Keratinocyte (primary cell): ENCODE measurements at regions not wholly inside any gene's neighbourhood (a gene's known extent, or its start where the extent isn't known, plus 50 kb on each side); places are given as distances from the start of the nearest gene placed in this dataset.

Experiments
- DNase-seq: peaks from one replicate; pipeline ENCODE4 v3.0.0-alpha.2; 2011; ENCODE audit warnings: low read depth, missing footprints, low spot score
- FAIRE-seq: peaks from 2 replicates; lab custom pipeline; 2011; peaks lifted over from hg19 to GRCh38; lab: Jason Lieb, UNC
- H2AFZ ChIP-seq: 2 replicates; pipeline ENCODE4 v1.6.0; 2012; ENCODE audit warnings: low read length, control low read depth, inconsistent platforms; ENCODE audit not compliant: control insufficient read depth
- H3K27ac ChIP-seq: 2 replicates; pipeline ENCODE4 v1.5.1; 2011; ENCODE audit warnings: low read length; ENCODE audit not compliant: control insufficient read depth, insufficient read depth
- H3K27me3 ChIP-seq: 3 replicates; pipeline ENCODE4 v1.6.0; 2011; ENCODE audit warnings: low read length; ENCODE audit not compliant: control insufficient read depth, insufficient read depth; ENCODE audit errors: extremely low read depth
- H3K36me3 ChIP-seq, 2 experiments: 2 replicates in 1 of 2; 3 replicates in 1 of 2; pipeline ENCODE4 v1.5.1; 2011; ENCODE audit warnings: low read length in 2 of 2, mild to moderate bottlenecking in 1 of 2; ENCODE audit not compliant: control insufficient read depth in 2 of 2, insufficient read depth in 2 of 2; ENCODE audit errors: extremely low read depth in 1 of 2
- H3K4me1 ChIP-seq: 3 replicates; pipeline ENCODE4 v1.5.1; 2011; ENCODE audit warnings: low read length; ENCODE audit not compliant: control insufficient read depth, insufficient read depth; ENCODE audit errors: extremely low read depth
- H3K4me2 ChIP-seq: 3 replicates; pipeline ENCODE4 v1.6.0; 2011; ENCODE audit warnings: low read depth, low read length; ENCODE audit not compliant: control insufficient read depth, insufficient read depth; ENCODE audit errors: extremely low read depth
- H3K4me3 ChIP-seq, 3 experiments: fragments of 200-600 bp in 1 of 3; sonication (generic) in 1 of 3; 2 replicates in 2 of 3; 3 replicates in 1 of 3; pipeline ENCODE4 v1.5.1; 2011 to 2016; ENCODE audit warnings: low read length in 3 of 3, mild to moderate bottlenecking in 3 of 3, control low read depth in 2 of 3, inconsistent platforms in 1 of 3, low read depth in 1 of 3, mixed read lengths in 1 of 3, mixed run types in 1 of 3, moderate library complexity in 1 of 3; ENCODE audit not compliant: control insufficient read depth in 2 of 3, insufficient read depth in 2 of 3; ENCODE audit errors: extremely low read depth in 1 of 3
- H3K79me2 ChIP-seq: 2 replicates; pipeline ENCODE4 v1.6.0; 2012; ENCODE audit warnings: low read length; ENCODE audit not compliant: control insufficient read depth, insufficient read depth
- H3K9ac ChIP-seq: 3 replicates; pipeline ENCODE4 v1.6.0; 2011; ENCODE audit warnings: low read length; ENCODE audit not compliant: control insufficient read depth, insufficient read depth; ENCODE audit errors: extremely low read depth
- H3K9me1 ChIP-seq: 3 replicates; pipeline ENCODE4 v1.6.0; 2011; ENCODE audit warnings: low read length; ENCODE audit not compliant: control insufficient read depth, insufficient read depth; ENCODE audit errors: extremely low read depth
- H3K9me3 ChIP-seq: 2 replicates; pipeline ENCODE4 v1.5.1; 2012; ENCODE audit warnings: low read depth, low read length; ENCODE audit not compliant: control insufficient read depth
- H4K20me1 ChIP-seq: 3 replicates; pipeline ENCODE4 v1.6.0; 2011; ENCODE audit warnings: low read length; ENCODE audit not compliant: control insufficient read depth, insufficient read depth; ENCODE audit errors: extremely low read depth
- CTCF ChIP-seq, 3 experiments: IDR thresholded peaks in 1 of 3; conservative IDR thresholded peaks in 1 of 3; optimal IDR thresholded peaks in 1 of 3; 2 replicates in 2 of 3; 3 replicates in 1 of 3; pipeline versions ENCODE3 to v1.5.1; 2011; ENCODE audit warnings: low read length in 3 of 3, mild to moderate bottlenecking in 3 of 3, moderate library complexity in 2 of 3, control low read depth in 1 of 3, inconsistent platforms in 1 of 3; ENCODE audit not compliant: insufficient read depth in 2 of 3; ENCODE audit errors: extremely low read depth in 1 of 3
- EZH2 ChIP-seq: IDR thresholded peaks from one replicate; pipeline ENCODE4 v1.6.1; 2012; ENCODE audit warnings: inconsistent platforms, mild to moderate bottlenecking, low read length, moderate library complexity
- dilution Hi-C: fragments of 300-500 bp; cut with MboI; formaldehyde crosslinking; loops from one replicate; pipeline ENCODE4 v1.7.0; 2020; ENCODE audit warnings: low sequenced_read_pairs; ENCODE audit not compliant: extremely low pct_ligation_motif_present

- no peak for TF ChIP-seq EZH2
- TF ChIP-seq CTCF (optimal IDR thresholded peaks at IDR 0.05 in 1 of 3, IDR thresholded peaks at IDR 0.05 in 1 of 3, conservative IDR thresholded peaks at IDR 0.05 in 1 of 3; ENCODE audit: extremely low read depth in 1 of 3, insufficient read depth in 2 of 3, low read length in 3 of 3) = no peak
- no peak for DNase-seq
- Histone ChIP-seq H3K4me3 (no peak overlapping the region), H3K9ac (no peak overlapping the region), H3K79me2 (no peaks in the 10 kb centered on the region), H3K9me1 (no peaks in the 10 kb centered on the region), H2AFZ (no peak overlapping the region), H3K27ac (no peak overlapping the region), H3K9me3 (no peaks in the 10 kb centered on the region), H3K4me2 (no peak overlapping the region), H3K36me3 (no peaks in the 10 kb centered on the region), H4K20me1 (no peaks in the 10 kb centered on the region), H3K4me1 (no peaks in the 10 kb centered on the region), H3K27me3 (no peaks in the 10 kb centered on the region)
- FAIRE-seq = no peak
- dilution Hi-C loops = no loop called here
These were observed 78.2 kb downstream of the FBXO5 start for GRCh38 chr6:152904678-152905077.

GRCh38 chr6:152905551-152906299, 77.1 kb downstream of the FBXO5 start:
- no peaks in the 10 kb centered on the region for H3K79me2 ChIP-seq
- H4K20me1 ChIP-seq = no peaks in the 10 kb centered on the region
- H2AFZ ChIP-seq = no peak overlapping the region
- no peaks in the 10 kb centered on the region for H3K4me1 ChIP-seq
- H3K9ac ChIP-seq = no peak overlapping the region
- dilution Hi-C loops = no loop called here
- no peaks in the 10 kb centered on the region for H3K9me3 ChIP-seq
- DNase-seq (no peak), FAIRE-seq (no peak)
- H3K36me3 ChIP-seq = no peaks in the 10 kb centered on the region
- H3K4me2 ChIP-seq = no peak overlapping the region
- no peaks in the 10 kb centered on the region for H3K9me1 ChIP-seq
- TF ChIP-seq CTCF (optimal IDR thresholded peaks at IDR 0.05 in 1 of 3, IDR thresholded peaks at IDR 0.05 in 1 of 3, conservative IDR thresholded peaks at IDR 0.05 in 1 of 3; ENCODE audit: extremely low read depth in 1 of 3, insufficient read depth in 2 of 3, low read length in 3 of 3) (no peak), EZH2 (no peak)
- H3K27me3 ChIP-seq = no peaks in the 10 kb centered on the region
- no peak overlapping the region for H3K27ac ChIP-seq
- no peak overlapping the region for H3K4me3 ChIP-seq
